ENCODE measurements at regions not wholly inside any gene's neighbourhood (a gene's known extent, or its start where the extent isn't known, plus 50 kb on each side); places are given as distances from the start of the nearest gene placed in this dataset.

- DNase-seq, result no peak
Measured at GRCh38 chr7:33760146-33760545, 145.2 kb upstream of the BMPER start.

- no peak for DNase-seq
Measured at GRCh38 chr7:33760834-33761233, 144.5 kb upstream of the BMPER start.

GRCh38 chr7:33761449-33762080, 143.8 kb upstream of the BMPER start:
- no peak for DNase-seq

- no peak for DNase-seq
Measured at GRCh38 chr7:33762151-33762910, 143.0 kb upstream of the BMPER start.

GRCh38 chr7:33762911-33763306, 142.4 kb upstream of the BMPER start:
- no peak for DNase-seq

- no peak for DNase-seq
Measured at GRCh38 chr7:33764752-33765451, 140.4 kb upstream of the BMPER start.

- DNase-seq, result no peak
Measured at GRCh38 chr7:33766405-33766804, 138.9 kb upstream of the BMPER start.

- DNase-seq, result no peak
Measured at GRCh38 chr7:33769930-33770329, 135.4 kb upstream of the BMPER start.

- no peak for DNase-seq
Measured at GRCh38 chr7:33770576-33770975, 134.8 kb upstream of the BMPER start.

- DNase-seq, result no peak
Measured at GRCh38 chr7:33771422-33771821, 133.9 kb upstream of the BMPER start.

GRCh38 chr7:33773053-33773452, 132.3 kb upstream of the BMPER start:
- no peak for DNase-seq

- DNase-seq, result no peak
Measured at GRCh38 chr7:33774762-33775523, 130.4 kb upstream of the BMPER start.

- DNase-seq, result no peak
Measured at GRCh38 chr7:33775790-33776189, 129.5 kb upstream of the BMPER start.

- DNase-seq, result no peak
Measured at GRCh38 chr7:33776788-33777187, 128.6 kb upstream of the BMPER start.

- DNase-seq, result no peak
Measured at GRCh38 chr7:33778195-33778594, 127.1 kb upstream of the BMPER start.

GRCh38 chr7:33779216-33779615, 126.1 kb upstream of the BMPER start:
- no peak for DNase-seq

- DNase-seq, result no peak
Measured at GRCh38 chr7:33781167-33781566, 124.2 kb upstream of the BMPER start.

GRCh38 chr7:33781796-33782195, 123.5 kb upstream of the BMPER start:
- no peak for DNase-seq

- no peak for DNase-seq
Measured at GRCh38 chr7:33784000-33784399, 121.3 kb upstream of the BMPER start.

- no peak for DNase-seq
Measured at GRCh38 chr7:33788531-33788930, 116.8 kb upstream of the BMPER start.

GRCh38 chr7:33789871-33790630, 115.3 kb upstream of the BMPER start:
- DNase-seq, result no peak

GRCh38 chr7:33790746-33791145, 114.6 kb upstream of the BMPER start:
- no peak for DNase-seq

- no peak for DNase-seq
Measured at GRCh38 chr7:33792041-33792440, 113.3 kb upstream of the BMPER start.

All from KG1 (cell line).